ENCODE measurements at regions not wholly inside any gene's neighbourhood (a gene's known extent, or its start where the extent isn't known, plus 50 kb on each side); places are given as distances from the start of the nearest gene placed in this dataset.

GRCh38 chr11:109480251-109480650 lies 58.3 kb downstream of the C11orf87 start:
- no peak for DNase-seq (ENCODE audit: low read depth)
- no peak overlapping the region for H3K4me3 ChIP-seq (ENCODE audit: low read depth, low read length)
- TF ChIP-seq, protein P1, sequence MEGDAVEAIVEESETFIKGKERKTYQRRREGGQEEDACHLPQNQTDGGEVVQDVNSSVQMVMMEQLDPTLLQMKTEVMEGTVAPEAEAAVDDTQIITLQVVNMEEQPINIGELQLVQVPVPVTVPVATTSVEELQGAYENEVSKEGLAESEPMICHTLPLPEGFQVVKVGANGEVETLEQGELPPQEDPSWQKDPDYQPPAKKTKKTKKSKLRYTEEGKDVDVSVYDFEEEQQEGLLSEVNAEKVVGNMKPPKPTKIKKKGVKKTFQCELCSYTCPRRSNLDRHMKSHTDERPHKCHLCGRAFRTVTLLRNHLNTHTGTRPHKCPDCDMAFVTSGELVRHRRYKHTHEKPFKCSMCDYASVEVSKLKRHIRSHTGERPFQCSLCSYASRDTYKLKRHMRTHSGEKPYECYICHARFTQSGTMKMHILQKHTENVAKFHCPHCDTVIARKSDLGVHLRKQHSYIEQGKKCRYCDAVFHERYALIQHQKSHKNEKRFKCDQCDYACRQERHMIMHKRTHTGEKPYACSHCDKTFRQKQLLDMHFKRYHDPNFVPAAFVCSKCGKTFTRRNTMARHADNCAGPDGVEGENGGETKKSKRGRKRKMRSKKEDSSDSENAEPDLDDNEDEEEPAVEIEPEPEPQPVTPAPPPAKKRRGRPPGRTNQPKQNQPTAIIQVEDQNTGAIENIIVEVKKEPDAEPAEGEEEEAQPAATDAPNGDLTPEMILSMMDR (IDR thresholded peaks at IDR 0.05; ENCODE audit: insufficient read depth, low read depth, low read length, missing control alignments): no peak

- DNase-seq (ENCODE audit: low read depth): no peak
- H3K4me3 ChIP-seq (ENCODE audit: low read depth, low read length): no peak overlapping the region
- TF ChIP-seq, protein P1 (IDR thresholded peaks at IDR 0.05; ENCODE audit: insufficient read depth, low read depth, low read length, missing control alignments): no peak
Measured at GRCh38 chr11:109486129-109486528, 64.1 kb downstream of the C11orf87 start.

DNA sequence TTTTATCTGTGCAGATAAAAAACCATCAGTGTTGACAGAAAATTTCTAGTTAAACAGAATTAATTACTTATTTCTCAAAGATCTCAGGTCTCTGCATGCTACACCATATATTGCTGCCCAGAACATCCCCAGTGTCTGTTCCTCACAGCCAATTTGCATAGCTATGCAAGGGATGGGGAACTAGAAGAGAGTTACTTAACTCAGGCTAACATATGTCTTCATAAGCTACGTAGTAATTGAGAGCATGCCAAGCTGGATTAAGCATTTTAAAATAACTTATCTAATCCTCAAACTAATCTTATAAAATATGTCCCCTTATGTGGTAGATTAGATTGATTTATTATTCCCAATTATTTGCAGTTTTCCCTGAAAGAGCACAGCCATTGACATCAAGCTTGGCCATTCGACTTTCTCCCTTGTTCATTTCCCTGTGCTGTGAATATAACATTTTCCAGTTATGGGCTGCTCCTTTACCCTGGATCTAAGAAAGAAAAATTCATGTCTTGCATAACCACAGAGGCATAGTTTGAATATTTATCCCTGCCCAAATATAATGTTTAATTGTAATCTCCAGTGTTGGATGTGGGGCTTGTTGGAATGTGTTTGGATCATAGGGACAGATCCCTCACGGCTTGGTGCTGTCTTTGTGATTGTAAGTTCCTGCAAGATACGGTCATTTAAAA lies 69.1 kb downstream of the C11orf87 start:
- DNase-seq (ENCODE audit: low read depth): no peak
- no peak overlapping the region for H3K4me3 ChIP-seq (ENCODE audit: low read depth, low read length)
- TF ChIP-seq, protein P1 (IDR thresholded peaks at IDR 0.05; ENCODE audit: insufficient read depth, low read depth, low read length, missing control alignments): no peak

- no peak for DNase-seq (ENCODE audit: low read depth)
- H3K4me3 ChIP-seq (ENCODE audit: low read depth, low read length): no peak overlapping the region
- TF ChIP-seq, protein P1 (IDR thresholded peaks at IDR 0.05; ENCODE audit: insufficient read depth, low read depth, low read length, missing control alignments): no peak
Measured at GRCh38 chr11:109506115-109506514, 84.1 kb downstream of the C11orf87 start.

DNA sequence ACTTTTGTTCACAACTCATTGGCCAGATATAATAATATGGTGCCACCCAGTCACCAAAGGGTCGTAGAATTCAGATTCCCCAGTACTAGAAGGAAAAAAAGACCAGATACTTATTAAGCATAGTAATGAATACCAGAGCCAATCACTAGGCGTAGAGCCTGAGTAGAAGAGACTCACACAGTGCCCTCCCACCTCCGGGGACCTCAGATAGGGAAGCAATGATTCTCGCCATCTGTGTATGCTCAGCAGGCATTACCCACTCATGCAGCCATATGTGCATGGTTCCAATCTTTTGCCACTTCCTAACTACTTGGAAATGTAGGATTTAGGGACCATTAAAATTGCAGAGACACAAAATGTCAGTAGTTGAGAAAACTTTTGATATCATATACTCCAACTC lies 85.3 kb downstream of the C11orf87 start:
- TF ChIP-seq, protein P1 (IDR thresholded peaks at IDR 0.05; ENCODE audit: insufficient read depth, low read depth, low read length, missing control alignments): no peak
- no peak for DNase-seq (ENCODE audit: low read depth)

DNA sequence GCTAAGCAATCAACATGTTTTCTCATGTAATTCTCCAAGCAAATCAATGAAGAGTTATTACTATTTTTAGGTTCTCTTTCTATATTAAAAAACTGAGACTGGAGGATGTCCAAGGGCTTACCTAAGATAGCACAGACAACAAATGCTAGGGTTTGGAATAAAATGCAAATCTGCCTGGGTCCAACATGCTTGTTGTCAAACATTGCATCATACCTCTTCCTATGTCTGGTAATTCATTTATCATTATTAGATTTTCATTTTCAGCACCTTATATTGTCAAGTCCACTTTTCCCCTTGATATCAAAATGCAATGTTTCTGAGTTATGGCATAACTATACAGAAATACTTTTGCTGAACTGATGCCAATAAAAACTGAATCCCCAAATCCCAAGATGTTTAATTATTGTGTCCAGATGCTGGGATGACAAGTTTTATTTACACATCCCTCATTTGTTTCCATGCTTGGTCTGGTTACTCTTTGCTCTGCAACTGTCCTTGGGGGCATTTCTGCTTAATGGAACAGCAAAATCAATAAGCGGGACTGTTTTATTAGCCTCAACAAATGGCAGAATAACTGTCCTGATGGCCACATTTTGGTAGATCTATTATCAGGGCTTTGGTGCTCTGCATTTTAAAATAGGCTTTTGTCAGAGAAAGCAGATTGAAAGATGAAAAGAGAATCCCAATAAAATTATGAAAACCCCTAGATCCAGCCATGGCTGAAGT lies 86.0 kb downstream of the C11orf87 start:
- H3K4me3 ChIP-seq (ENCODE audit: low read depth, low read length): no peak overlapping the region
- no peak for DNase-seq (ENCODE audit: low read depth)
- TF ChIP-seq, protein P1 (IDR thresholded peaks at IDR 0.05; ENCODE audit: insufficient read depth, low read depth, low read length, missing control alignments): no peak

More for the DNA sequence above, 85.3 kb downstream of the C11orf87 start:
- H3K4me3 ChIP-seq (ENCODE audit: low read depth, low read length): no peak overlapping the region

All from GM12865 (cell line).